GM18861 (cell line): ENCODE measurements at regions not wholly inside any gene's neighbourhood (a gene's known extent, or its start where the extent isn't known, plus 50 kb on each side); places are given as distances from the start of the nearest gene placed in this dataset.
"Not testable (repeated sequence)": the region's sequence is repeated elsewhere in the genome, so short reads cannot be mapped to it uniquely, and the experiment has no call there.

Experiments used
- ATAC-seq: cut with Tn5 transposase; IDR thresholded peaks from one replicate; pipeline ENCODE4 v1.9.1; 2021; ENCODE audit not compliant: unreplicated experiment

GRCh38 chr12:67758521-67758920, 110.0 kb downstream of the DYRK2 start:
- ATAC-seq, result peak; percentile 8

- ATAC-seq, result no peak
Measured at GRCh38 chr12:67759829-67760228, 111.3 kb downstream of the DYRK2 start.

- no peak for ATAC-seq
Measured at GRCh38 chr12:67760586-67761275, 112.2 kb downstream of the DYRK2 start.

GRCh38 chr12:67761566-67761965, 113.0 kb downstream of the DYRK2 start:
- ATAC-seq, result no peak

- no peak for ATAC-seq
Measured at GRCh38 chr12:67764055-67764454, 115.5 kb downstream of the DYRK2 start.

- ATAC-seq, result no peak
Measured at GRCh38 chr12:67764946-67765619, 116.5 kb downstream of the DYRK2 start.

GRCh38 chr12:67765776-67766766, 117.5 kb downstream of the DYRK2 start:
- no peak for ATAC-seq

GRCh38 chr12:67772267-67773169, 124.0 kb downstream of the DYRK2 start:
- no peak for ATAC-seq

- no peak for ATAC-seq
Measured at GRCh38 chr12:67773896-67774295, 125.4 kb downstream of the DYRK2 start.

- no peak for ATAC-seq
Measured at GRCh38 chr12:67774983-67775587, 126.5 kb downstream of the DYRK2 start.

- ATAC-seq, result no peak
Measured at GRCh38 chr12:67780580-67781084, 132.1 kb downstream of the DYRK2 start.

- no peak for ATAC-seq
Measured at GRCh38 chr12:67782573-67782972, 134.0 kb downstream of the DYRK2 start.

- no peak for ATAC-seq
Measured at GRCh38 chr12:67783393-67783792, 134.8 kb downstream of the DYRK2 start.

GRCh38 chr12:67784831-67785230, 136.3 kb downstream of the DYRK2 start:
- ATAC-seq, result no peak

- ATAC-seq, result no peak
Measured at GRCh38 chr12:67786086-67786485, 137.5 kb downstream of the DYRK2 start.

GRCh38 chr12:67788118-67788517, 139.6 kb downstream of the DYRK2 start:
- no peak for ATAC-seq

- ATAC-seq, result no peak
Measured at GRCh38 chr12:67789266-67789665, 140.7 kb downstream of the DYRK2 start.

GRCh38 chr12:67790660-67791059, 142.1 kb downstream of the DYRK2 start:
- ATAC-seq, result no peak

GRCh38 chr12:67791362-67791761, 142.8 kb downstream of the DYRK2 start:
- ATAC-seq, result not testable (repeated sequence)

GRCh38 chr12:67792185-67792584, 143.6 kb downstream of the DYRK2 start:
- no peak for ATAC-seq
